Endothelial cell of umbilical vein (primary cell): ENCODE measurements at regions not wholly inside any gene's neighbourhood (a gene's known extent, or its start where the extent isn't known, plus 50 kb on each side); places are given as distances from the start of the nearest gene placed in this dataset.

Source experiments
- BruUV-seq: library from RNA; stranded (reverse); fragments of 400-500 nt; replicated peaks from 2 replicates; lab custom pipeline; 2021; lab: Mats Ljungman, UMichigan
- CTCF ChIA-PET: fragments of 300-600, 350-600 bp; sonication (Branson Sonifier 250); formaldehyde crosslinking; loops from one replicate; lab custom pipeline; 2021; ENCODE audit warnings: antibody characterized with exemption, inconsistent platforms; lab: Charles Lee
- POLR2A ChIA-PET: fragments of 300-600, 350-600 bp; sonication (Branson Sonifier 250); formaldehyde crosslinking; loops from one replicate; lab custom pipeline; 2021; ENCODE audit warnings: antibody characterized with exemption, inconsistent platforms; lab: Charles Lee
- DNase-seq: peaks from one replicate; pipeline ENCODE4 v3.0.0-alpha.2; 2011; ENCODE audit warnings: low read depth, low spot score
- FAIRE-seq: peaks from 2 replicates; lab custom pipeline; 2011; peaks lifted over from hg19 to GRCh38; lab: Jason Lieb, UNC
- H2AFZ ChIP-seq: 2 replicates; pipeline ENCODE4 v1.6.0; 2012; ENCODE audit warnings: low read depth, low read length, control low read depth, inconsistent platforms
- H3K27ac ChIP-seq: 2 replicates; pipeline ENCODE4 v1.5.1; 2011; ENCODE audit warnings: low read depth, mild to moderate bottlenecking, control low read depth, low read length, moderate library complexity; ENCODE audit not compliant: insufficient read depth
- H3K27me3 ChIP-seq, 2 experiments: 2 replicates each; pipeline versions ENCODE4 v1.6.0 to v1.6.1; 2011; ENCODE audit warnings: low read length in 2 of 2, mixed read lengths in 1 of 2; ENCODE audit not compliant: control insufficient read depth in 2 of 2, insufficient read depth in 2 of 2
- H3K36me3 ChIP-seq, 2 experiments: 2 replicates in 1 of 2; 3 replicates in 1 of 2; pipeline ENCODE4 v1.5.1; 2011; ENCODE audit warnings: low read length in 2 of 2, mild to moderate bottlenecking in 1 of 2, moderate library complexity in 1 of 2; ENCODE audit not compliant: control insufficient read depth in 2 of 2, insufficient read depth in 2 of 2; ENCODE audit errors: extremely low read depth in 1 of 2
- H3K4me1 ChIP-seq: 3 replicates; pipeline ENCODE4 v1.5.1; 2011; ENCODE audit warnings: mild to moderate bottlenecking, low read length; ENCODE audit not compliant: control insufficient read depth, insufficient read depth; ENCODE audit errors: extremely low read depth
- H3K4me2 ChIP-seq: 2 replicates; pipeline ENCODE4 v1.6.1; 2011; ENCODE audit warnings: low read length, control low read depth, mixed read lengths; ENCODE audit not compliant: insufficient read depth
- H3K4me3 ChIP-seq, 3 experiments: fragments of 200-600 bp in 1 of 3; sonication (generic), shearing (Covaris generic) in 1 of 3; replicated peaks in 1 of 3; 2 replicates each; pipeline ENCODE4 v1.5.1; 2011 to 2016; ENCODE audit warnings: control low read depth in 3 of 3, low read length in 3 of 3, mild to moderate bottlenecking in 2 of 3, inconsistent platforms in 1 of 3, low read depth in 1 of 3, moderate library complexity in 1 of 3; ENCODE audit not compliant: insufficient read depth in 1 of 3
- H3K79me2 ChIP-seq: 2 replicates; pipeline ENCODE4 v1.6.0; 2012; ENCODE audit warnings: low read length, inconsistent platforms; ENCODE audit not compliant: control insufficient read depth, insufficient read depth
- H3K9ac ChIP-seq: replicated peaks from 2 replicates; pipeline ENCODE3; 2011; ENCODE audit warnings: low read length, control low read depth; ENCODE audit not compliant: insufficient read depth; ENCODE audit errors: extremely low read depth
- H3K9me1 ChIP-seq: replicated peaks from 3 replicates; pipeline ENCODE4 v1.6.0; 2011; ENCODE audit warnings: mild to moderate bottlenecking, low read length; ENCODE audit not compliant: control insufficient read depth, insufficient read depth; ENCODE audit errors: extremely low read depth
- H3K9me3 ChIP-seq: replicated peaks from 2 replicates; pipeline ENCODE4 v1.5.1; 2012; ENCODE audit warnings: low read length, inconsistent platforms; ENCODE audit not compliant: control insufficient read depth, insufficient read depth
- H4K20me1 ChIP-seq: replicated peaks from 2 replicates; pipeline ENCODE3; 2011; ENCODE audit warnings: mild to moderate bottlenecking, low read length; ENCODE audit not compliant: control insufficient read depth, insufficient read depth; ENCODE audit errors: extremely low read depth
- EZH2 ChIP-seq: IDR thresholded peaks from 2 replicates; pipeline ENCODE4 v1.6.1; 2012; ENCODE audit warnings: borderline replicate concordance, low read depth, mild to moderate bottlenecking, moderate library complexity, low read length, inconsistent platforms; ENCODE audit not compliant: severe bottlenecking
- FOS ChIP-seq: IDR thresholded peaks from 2 replicates; pipeline ENCODE4 v1.6.1; 2011; ENCODE audit warnings: mild to moderate bottlenecking, low read length, moderate library complexity, borderline replicate concordance; ENCODE audit not compliant: insufficient read depth
- GATA2 ChIP-seq: IDR thresholded peaks from 2 replicates; pipeline ENCODE4 v1.7.0; 2011; ENCODE audit warnings: low read depth, mild to moderate bottlenecking, moderate library complexity, mixed read lengths, low read length; ENCODE audit not compliant: insufficient read length, insufficient read depth
- JUN ChIP-seq: IDR thresholded peaks from 2 replicates; pipeline ENCODE4 v1.6.1; 2011; ENCODE audit warnings: borderline replicate concordance, low read depth; ENCODE audit not compliant: insufficient read length, insufficient read depth
- MYC ChIP-seq: IDR thresholded peaks from one replicate; pipeline ENCODE4 v1.6.1; 2011; ENCODE audit warnings: mild to moderate bottlenecking, low read depth, low read length
- POLR2A ChIP-seq: IDR thresholded peaks from 2 replicates; pipeline ENCODE4 v1.6.1; 2012; ENCODE audit warnings: low read depth, mild to moderate bottlenecking, control low read depth, low read length
- POLR2AphosphoS5 ChIP-seq: IDR thresholded peaks from 2 replicates; pipeline ENCODE4 v1.6.1; 2012; ENCODE audit warnings: low read depth, mild to moderate bottlenecking, control low read depth, low read length, moderate library complexity; ENCODE audit not compliant: insufficient read depth
- dilution Hi-C: fragments of 300-500 bp; cut with MboI; formaldehyde crosslinking; loops from one replicate; pipeline ENCODE4 v1.15.0; 2019; ENCODE audit warnings: low sequenced_read_pairs; ENCODE audit not compliant: extremely low pct_ligation_motif_present
- intact Hi-C: fragments of 100-400 bp; cut with micrococcal nuclease; formaldehyde crosslinking; loops from one replicate; pipeline ENCODE4 v1.10.0; 2022
- TF ChIP-seq, protein P1 (sequence below), 2 donors: IDR thresholded peaks; 1 replicate in 1 of 2; 2 replicates in 1 of 2; pipeline ENCODE4 v1.5.1; 2011; ENCODE audit warnings: low read length in 2 of 2, mild to moderate bottlenecking in 2 of 2, moderate library complexity in 2 of 2, control low read depth in 1 of 2, inconsistent platforms in 1 of 2, low read depth in 1 of 2; ENCODE audit not compliant: insufficient read depth in 1 of 2; ENCODE audit errors: extremely low read depth in 1 of 2
- TF ChIP-seq, protein P2 (sequence below): IDR thresholded peaks from 2 replicates; pipeline ENCODE4 v1.6.1; 2011; ENCODE audit not compliant: insufficient read depth, insufficient read length

DNA sequence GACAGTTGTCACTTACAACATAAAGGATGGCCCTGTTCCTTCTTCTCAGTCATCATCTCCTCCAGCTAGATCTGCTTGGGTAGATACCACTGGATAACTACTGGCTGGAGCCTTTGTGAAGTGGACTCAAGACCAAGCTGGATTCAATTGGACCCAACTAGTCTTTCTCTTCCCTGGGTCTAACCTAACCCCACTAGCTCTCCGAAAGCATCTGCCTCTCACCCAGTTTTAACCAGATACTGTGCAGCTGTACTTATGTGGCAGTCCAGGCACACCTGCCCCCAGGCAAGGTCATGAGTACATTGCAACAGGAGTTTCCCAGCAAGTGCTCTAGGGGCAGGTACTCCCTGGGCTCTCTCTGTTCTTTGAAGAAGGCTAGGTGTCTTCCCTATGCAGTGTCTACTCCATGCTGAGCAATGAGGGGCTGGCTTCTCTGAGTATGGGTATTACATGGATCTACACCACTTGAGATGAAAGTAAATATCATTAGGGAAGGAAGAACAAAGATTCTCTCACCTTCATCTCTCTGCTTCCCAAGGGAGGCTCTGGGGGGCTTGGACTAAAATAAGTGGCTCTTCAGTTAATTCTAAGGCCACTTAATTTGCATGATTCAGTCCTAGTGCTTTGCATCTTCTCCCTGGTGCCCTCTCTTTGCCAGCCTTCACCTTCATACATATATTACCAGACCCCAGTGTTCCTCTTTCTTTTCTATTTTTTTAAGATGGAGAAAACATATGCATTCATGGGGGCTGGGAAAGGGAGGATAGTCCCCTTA lies 236.1 kb downstream of the NXPE2 start:
- Histone ChIP-seq H3K4me3 (no peak overlapping the region), H2AFZ (no peak overlapping the region), H3K9me3 (peaks cover 15% of the 10 kb centered on the region), H3K79me2 (no peaks in the 10 kb centered on the region), H3K4me2 (no peak overlapping the region), H3K36me3 (no peaks in the 10 kb centered on the region), H4K20me1 (no peaks in the 10 kb centered on the region), H3K27ac (no peak overlapping the region), H3K27me3 (no peaks in the 10 kb centered on the region), H3K9ac (no peak overlapping the region), H3K9me1 (no peaks in the 10 kb centered on the region), H3K4me1 (no peaks in the 10 kb centered on the region)
- CTCF ChIA-PET: no interaction called here
- TF ChIP-seq JUN (no peak), FOS (no peak), MYC (no peak), GATA2 (no peak), POLR2A (no peak), POLR2AphosphoS5 (no peak), EZH2 (no peak)
- TF ChIP-seq, protein P1, sequence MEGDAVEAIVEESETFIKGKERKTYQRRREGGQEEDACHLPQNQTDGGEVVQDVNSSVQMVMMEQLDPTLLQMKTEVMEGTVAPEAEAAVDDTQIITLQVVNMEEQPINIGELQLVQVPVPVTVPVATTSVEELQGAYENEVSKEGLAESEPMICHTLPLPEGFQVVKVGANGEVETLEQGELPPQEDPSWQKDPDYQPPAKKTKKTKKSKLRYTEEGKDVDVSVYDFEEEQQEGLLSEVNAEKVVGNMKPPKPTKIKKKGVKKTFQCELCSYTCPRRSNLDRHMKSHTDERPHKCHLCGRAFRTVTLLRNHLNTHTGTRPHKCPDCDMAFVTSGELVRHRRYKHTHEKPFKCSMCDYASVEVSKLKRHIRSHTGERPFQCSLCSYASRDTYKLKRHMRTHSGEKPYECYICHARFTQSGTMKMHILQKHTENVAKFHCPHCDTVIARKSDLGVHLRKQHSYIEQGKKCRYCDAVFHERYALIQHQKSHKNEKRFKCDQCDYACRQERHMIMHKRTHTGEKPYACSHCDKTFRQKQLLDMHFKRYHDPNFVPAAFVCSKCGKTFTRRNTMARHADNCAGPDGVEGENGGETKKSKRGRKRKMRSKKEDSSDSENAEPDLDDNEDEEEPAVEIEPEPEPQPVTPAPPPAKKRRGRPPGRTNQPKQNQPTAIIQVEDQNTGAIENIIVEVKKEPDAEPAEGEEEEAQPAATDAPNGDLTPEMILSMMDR (IDR thresholded peaks at IDR 0.05; ENCODE audit: extremely low read depth in 1 of 2, insufficient read depth in 1 of 2, low read depth in 1 of 2, low read length in 2 of 2): no peak
- TF ChIP-seq, protein P2, sequence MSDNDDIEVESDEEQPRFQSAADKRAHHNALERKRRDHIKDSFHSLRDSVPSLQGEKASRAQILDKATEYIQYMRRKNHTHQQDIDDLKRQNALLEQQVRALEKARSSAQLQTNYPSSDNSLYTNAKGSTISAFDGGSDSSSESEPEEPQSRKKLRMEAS: no peak
- dilution Hi-C loops: no loop called here
- no TSS peak for BruUV-seq
- DNase-seq (no peak), FAIRE-seq (no peak)
- POLR2A ChIA-PET: no interaction called here
- intact Hi-C loops: no loop called here
